ENCODE measurements at regions not wholly inside any gene's neighbourhood (a gene's known extent, or its start where the extent isn't known, plus 50 kb on each side); places are given as distances from the start of the nearest gene placed in this dataset.

DNA sequence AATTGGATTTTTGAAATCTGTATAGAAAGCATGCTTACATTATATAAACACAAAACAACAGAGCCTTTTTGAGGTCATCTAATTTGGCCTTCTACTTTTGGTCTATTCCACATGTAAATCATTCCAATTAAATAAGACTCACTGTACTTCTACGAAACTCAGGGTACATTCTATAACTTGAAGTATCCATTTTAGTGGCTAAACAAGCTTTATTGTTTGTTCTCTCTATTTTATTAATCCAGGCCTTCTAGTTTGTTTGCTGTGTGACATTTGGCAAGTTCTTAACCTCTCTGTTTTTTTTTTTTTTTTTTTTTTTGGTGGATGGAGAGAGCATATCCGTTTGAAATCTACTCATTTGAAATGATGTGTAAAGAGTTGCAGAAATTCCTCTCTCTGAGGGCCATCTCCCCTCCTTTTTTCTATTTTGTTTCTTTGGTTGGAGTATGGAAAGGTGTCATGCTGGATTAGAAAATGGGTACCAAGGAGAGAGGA, 58.1 kb upstream of the C12orf71 start:
- TF ChIP-seq POLR2AphosphoS5 (IDR thresholded peaks at IDR 0.05; ENCODE audit: low read depth, low read length): no peak
- TF ChIP-seq ELF1 (IDR thresholded peaks at IDR 0.05; ENCODE audit: borderline replicate concordance, low read depth): no peak
- no peak for TF ChIP-seq CTCF (IDR thresholded peaks at IDR 0.05 in 2 of 3, conservative IDR thresholded peaks at IDR 0.05 in 1 of 3; ENCODE audit: borderline replicate concordance in 1 of 3, insufficient read depth in 1 of 3, low read depth in 2 of 3, low read length in 2 of 3)
- no peak for TF ChIP-seq MAX (IDR thresholded peaks at IDR 0.05)
- TF ChIP-seq POLR2A (IDR thresholded peaks at IDR 0.05; ENCODE audit: borderline replicate concordance, extremely low read depth, insufficient read depth, insufficient read length): no peak
- TF ChIP-seq EZH2phosphoT487 (IDR thresholded peaks at IDR 0.05; ENCODE audit: borderline replicate concordance): no peak
- no peak for TF ChIP-seq CEBPB (IDR thresholded peaks at IDR 0.05; ENCODE audit: low read depth)

Data from HCT116 (cell line).